Stimulated activated CD4-positive, alpha-beta T cell treated with anti-CD3 and anti-CD28 coated beads, Interleukin-4, amount 100 ng/mL, for 4 hours (primary cell): ENCODE measurements at regions not wholly inside any gene's neighbourhood (a gene's known extent, or its start where the extent isn't known, plus 50 kb on each side); places are given as distances from the start of the nearest gene placed in this dataset.

Experiments
- DNase-seq, 2 experiments: peaks; one replicate each; pipeline ENCODE4 v3.0.0-alpha.2; 2020

DNA sequence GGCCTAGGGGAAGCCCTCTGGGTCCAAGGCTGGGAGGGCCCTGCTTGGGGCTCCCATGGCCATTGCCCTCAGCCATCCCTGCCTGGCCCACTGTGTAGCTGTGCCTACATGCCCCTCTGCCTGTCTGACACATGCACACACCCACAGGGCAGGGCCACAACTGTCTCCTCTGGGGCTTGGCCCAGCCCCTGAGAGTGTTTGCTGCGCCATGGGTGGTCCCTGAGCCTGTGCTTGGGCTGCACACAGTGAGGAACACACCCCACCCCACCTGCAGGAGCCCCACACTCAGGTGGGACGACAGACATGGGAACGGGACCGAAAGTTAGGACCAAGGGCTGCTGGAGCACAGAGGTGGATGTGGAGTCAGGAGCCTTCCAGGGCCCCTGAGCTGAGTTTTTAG is 489.5 kb downstream of the TBC1D22A start:
- DNase-seq: no peak

DNA sequence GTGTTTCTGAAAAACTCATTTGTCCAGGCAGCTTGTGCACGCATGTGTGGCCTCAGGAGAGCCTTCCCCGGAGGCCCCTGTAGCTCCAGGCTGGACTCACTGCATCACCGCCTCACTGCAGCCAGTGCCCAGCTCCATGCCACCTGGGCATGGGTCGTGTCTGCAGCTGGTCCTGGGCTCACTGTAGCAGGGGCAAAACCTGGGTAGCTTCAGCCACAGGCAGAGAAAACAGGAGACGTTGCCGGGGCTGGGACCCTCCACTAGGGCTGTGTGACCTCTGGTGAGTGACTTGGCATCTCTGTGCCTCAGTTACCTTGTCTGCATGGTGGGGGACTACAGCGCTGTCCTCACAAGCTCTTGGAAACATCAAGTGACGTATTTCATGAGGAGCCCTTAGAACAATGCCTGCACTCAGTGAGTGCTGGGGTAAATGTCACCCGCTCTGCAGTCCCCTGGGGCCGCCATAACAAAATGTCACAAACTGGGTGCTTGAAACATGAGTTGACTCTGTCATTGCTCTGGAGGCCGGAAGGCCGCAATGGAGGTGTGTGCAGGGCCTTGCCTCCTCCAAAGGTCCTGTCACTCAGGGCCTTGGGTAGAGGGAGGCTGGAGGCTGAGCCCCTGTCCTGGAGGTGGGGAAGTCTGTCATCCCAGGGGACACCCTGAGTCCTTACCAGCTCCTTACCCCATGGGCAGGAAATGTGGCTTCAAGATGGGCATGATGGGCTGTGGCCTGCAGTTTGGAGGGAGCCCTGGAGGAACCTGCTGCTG is 488.7 kb downstream of the TBC1D22A start:
- DNase-seq: no peak

DNA sequence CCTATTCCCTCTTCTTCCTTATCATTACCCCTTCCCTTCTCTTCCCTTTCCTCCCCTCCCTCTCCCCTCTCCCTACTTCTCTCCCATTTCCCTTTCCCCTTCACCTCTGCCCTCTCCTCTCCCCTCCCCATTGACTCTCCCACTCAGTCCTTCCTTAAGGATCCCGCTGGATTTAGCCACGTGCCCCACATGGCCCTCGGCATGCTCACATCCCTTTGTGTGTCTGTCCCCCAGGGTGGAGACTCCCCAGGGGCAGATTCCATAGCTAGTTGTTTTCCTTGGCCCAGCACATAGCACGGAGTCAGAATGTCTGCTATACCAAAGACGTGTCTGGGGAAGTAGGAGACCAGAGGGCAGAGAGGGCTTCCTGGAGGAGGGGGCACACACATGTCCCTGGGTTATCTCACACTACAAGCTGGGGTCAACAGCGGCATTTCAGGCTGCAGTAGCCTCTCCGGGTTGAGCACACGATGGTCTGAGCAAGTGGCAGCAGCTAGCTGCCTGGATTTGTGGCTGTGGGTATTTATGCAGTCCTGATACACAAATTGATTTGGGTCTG is 487.0 kb downstream of the TBC1D22A start:
- no peak for DNase-seq

DNA sequence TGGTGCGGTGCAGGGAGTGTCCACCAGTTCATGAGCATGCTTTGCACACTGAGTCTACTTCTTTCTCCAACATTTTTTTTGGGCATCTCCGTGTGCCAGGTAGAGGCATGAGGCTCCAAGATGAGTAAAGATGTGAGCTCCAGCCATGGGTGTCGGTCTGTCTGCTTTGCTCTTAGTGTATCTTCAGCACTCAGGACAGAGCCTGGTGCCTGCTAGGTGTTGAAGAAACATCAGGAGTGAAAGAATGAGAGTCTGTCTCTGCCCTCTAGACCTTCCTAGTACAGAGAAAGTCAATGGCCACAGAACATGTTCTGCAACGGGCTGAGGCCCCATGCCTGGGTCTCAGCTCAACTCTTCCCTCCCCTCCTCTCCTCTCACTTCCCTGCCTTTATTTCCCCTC is 486.5 kb downstream of the TBC1D22A start:
- no peak for DNase-seq

DNA sequence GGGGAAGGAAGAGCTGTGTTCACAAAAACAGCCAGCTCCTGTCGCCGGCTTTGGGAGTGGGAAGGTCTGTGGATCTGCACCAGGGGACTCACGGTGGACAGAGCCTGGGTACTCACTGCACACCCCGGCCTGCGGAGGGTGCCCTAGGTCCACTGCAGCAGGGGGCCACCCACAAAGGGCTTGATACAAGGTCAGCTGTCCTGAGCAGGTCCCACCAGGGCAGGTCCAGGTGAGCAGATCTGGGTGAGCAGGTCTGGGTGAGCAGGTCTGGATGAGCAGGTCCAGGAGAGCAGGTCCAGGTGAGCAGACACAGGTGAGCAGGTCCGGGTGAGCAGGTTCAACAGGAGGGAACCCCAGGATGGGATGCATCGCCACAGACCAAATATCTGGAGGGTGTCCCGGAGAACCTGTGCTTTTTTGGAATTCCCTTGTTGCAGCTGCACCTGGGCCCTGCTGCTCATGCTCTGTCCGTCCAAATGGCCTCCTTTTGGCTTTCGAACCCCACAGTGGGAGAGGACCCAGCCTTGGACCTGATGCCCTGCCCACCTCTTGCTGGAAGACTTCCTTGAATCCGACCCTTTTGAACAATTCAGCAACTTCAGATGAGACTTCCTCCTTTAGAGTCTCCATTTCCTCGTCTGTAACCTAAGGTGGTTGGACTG is 485.3 kb downstream of the TBC1D22A start:
- DNase-seq: no peak

DNA sequence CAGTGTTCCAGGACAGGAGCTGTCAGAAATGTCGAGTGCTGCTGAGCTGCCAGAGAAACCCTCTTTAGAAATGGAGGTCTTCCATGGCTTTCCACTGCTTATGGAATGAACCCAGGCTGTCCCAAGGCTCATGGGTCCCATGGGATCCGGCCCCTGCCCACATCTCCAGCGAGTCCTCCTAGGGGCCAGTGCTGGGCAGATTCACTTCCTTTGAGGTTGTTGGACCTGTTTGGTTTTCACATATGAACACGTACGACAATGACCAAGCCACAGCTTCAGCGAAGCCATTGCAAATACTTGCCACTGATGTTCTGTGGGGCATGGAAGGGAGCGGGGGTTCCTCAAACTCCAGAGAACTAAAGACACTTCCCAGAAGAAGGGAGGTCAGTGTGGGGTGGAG is 483.3 kb downstream of the TBC1D22A start:
- DNase-seq: no peak

DNA sequence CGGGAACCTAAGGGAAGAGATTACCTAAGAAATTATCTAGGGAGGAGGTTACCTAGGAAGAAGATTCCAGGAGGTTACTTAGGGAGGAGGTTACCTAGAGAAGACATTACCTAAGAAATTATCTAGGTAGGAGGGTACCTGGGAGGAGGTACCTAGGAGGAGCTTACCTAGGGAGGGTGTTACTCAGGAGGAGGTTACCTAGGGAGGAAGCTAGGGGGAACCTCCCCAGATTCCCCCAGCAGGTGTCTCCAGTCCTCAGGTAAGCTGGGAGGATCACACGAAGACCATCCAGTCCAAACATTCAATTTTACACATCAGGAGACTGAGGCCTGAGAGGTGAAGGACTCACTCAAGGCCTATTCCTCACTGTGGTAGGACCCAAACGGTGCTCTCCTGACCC is 482.8 kb downstream of the TBC1D22A start:
- no peak for DNase-seq

DNA sequence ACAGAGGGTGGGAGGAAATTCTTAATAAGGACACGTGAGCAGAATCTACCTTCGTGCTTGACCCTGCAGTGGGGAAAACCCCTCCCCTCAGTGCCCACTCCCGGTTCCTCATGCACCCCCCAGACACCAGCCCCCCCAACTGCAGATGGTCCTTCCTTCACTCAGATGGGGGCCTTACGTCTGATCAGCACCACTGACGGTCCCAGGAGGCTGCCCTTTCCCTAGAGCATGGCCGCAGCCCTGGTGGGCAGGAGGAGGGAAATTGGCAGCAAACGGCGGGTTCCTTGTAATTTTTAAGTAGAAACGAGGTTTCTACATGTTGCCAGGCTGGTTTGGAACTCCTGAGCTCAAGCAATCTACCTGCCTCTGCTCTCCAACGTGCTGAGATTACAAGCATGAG is 477.7 kb downstream of the TBC1D22A start:
- no peak for DNase-seq

DNA sequence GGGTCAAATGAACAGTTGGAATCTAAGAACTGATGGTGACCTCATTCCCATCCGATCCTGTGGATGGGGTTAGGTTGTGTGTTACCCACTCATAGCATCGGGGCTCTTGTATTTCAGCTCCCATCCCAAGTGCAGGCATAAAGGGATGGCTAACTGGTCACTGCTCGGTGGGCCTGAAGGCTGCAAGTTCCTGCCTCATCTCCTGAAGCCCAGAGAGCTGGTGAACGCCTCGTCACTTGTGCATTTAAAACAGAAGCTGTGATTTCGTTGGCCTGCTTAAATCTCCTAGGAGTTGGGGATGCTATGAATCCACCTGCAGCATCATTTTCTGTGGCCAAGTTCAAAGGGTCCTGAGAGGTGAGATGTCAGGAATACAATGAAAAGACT is 477.0 kb downstream of the TBC1D22A start:
- DNase-seq: no peak

DNA sequence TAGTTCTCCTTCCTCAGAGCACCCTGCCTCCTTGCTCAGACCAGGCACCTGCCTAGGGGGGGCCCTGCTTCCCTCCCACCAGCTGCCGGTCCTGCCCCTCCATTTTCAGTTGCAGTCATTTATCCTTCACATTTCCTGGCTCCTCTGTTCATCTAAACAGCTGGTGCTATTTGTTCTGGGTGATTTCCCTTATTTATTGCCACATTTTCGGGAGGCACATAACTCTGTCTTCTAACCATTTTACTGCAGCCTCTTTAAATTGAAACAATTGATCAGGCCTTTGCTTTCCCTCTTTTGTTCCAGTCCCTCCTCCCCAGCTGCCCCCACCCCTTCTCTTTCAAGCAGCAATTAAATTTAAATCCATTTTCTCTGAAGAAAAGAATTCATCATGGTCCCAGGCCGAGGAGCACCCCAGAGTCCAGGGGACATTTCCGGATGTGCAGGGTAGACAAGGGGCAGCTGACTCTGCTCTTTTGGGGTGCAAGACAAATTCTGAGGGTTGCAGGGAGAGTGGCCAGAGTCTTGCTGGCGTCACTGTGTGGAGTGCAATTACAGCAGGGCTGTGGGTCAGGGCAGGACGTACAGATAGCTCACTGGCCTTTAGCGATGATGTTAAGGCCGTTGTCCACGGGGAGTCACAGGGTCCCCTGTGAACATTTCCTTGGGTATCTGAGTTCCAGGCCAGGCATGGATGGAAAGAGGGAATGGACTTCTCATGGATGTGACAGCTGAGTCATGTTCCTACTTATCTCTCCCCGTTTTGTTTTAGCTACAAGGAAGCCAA is 476.4 kb downstream of the TBC1D22A start:
- no peak for DNase-seq

DNA sequence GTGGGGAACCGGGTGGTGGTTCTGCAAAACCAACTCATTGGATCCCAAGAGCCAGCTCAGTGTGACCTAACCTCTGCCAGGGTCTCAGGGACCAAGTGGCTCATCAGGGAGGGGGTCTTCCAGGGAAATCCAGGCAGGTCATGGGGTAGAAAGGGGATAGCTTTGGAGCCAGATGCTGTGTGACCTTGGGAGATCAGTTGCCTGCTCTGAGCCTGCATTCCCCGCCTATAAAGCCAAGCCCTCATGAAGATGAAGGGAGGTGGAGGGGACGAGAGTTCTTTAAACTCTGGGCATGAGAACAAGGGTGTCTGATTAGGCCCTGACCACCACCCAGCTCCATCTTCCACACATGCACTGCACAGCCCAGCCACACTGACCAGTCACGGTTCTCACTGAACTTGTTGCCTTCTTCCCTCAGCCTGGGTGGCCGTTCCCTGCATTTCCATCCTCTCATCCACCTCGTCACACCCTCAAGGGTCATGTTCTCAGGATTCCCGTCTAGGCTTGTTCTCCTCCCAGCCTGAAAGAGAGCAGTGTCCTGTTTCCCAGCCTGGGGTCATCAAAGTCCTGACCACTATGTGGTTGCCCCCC is 475.5 kb downstream of the TBC1D22A start:
- no peak for DNase-seq

DNA sequence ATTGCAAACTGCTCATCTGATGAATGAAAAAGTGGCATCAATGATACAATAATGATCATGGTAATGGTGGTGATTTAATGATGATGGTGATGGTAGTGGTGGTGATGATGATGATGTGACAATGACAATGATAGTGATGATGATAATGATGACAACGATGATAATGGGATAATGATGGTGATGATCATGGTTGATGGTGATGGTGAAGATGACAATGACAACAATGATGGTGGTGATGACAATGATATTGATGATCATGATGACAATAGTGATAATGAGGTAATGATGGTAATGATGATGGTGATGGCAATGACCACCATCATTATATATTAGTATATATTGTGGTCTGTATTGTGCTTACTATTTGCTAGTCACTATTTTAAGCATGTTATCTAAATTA is 474.3 kb downstream of the TBC1D22A start:
- DNase-seq: no peak

DNA sequence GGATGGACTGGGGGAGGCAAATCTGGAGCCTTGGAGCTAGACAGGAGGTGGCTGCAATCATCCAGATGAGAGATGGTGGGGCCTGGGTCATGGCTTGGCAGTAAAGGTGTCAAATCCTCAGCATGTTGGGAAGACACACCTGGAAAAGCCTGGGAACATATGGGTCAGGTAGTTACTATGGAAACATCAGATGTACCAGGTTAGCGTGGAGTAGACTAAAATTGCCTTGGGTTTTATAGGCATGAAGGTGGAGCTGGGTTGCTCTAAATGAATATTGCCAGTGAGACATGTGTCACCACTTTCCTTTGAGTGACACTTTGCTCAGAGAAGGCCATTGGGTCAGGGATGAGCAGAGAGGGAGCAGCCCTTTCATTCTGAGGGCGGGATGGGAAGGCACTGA is 473.7 kb downstream of the TBC1D22A start:
- DNase-seq: no peak

DNA sequence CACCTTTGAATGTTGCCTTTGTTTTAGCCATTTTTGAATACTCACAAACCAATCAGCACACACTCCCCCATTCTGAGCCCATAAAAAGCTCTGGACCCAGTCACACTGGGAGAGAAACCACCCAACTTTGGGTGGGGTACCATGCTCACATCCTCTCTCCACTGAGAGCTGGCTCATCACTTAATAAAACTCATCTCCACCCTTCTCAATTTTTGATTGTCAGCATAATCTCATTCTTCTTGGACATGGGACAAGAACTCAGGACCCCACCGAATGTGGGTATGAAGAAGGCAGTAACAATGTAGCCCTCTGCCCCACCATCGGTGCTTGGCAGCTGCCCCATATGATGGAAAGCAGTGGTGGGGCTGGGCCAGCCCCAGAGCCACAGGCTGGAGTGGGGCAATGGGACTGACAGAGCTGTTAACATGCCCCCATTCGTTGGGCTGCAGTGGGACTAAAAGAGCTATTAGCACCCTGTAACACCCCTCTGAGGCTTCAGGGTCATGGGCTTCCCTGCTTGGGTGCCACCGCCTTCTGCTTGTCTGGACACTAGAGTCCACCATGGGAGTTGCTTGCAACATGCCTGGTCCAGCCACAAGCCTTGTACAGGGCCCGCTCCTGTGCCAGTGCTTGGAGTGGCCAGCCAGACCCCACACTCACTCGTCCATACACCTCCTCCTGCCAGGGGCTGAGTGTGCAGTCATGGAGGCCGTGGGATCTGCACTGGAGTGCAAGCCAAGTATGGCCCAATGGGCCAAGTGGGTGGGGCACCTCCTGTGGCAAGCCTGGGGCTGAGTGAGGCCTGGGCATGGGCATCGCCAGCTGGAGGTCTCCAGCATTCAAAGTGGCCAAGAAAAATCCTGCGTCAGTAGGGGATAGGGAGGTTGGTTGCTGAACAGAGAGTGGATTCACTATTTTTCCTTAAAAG is 471.1 kb downstream of the TBC1D22A start:
- DNase-seq: no peak

DNA sequence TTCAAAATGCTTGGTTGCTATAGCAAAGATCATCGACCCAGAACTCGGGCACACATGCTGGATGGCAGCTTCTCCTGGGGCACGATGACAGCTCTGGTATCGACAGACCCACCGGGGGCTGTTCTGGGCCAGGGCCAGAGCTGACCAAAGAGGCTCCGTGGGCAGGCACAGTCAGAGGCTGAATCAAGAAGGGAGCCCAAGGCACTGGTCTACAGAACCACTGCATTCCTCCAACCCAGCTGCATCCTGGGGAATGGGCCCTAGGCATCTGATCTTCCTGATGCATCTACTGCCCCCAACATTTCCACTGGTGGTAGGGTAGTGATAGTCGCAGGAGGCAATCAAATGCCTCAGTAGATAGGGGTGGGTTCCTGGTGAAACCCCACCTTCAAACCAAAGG is 470.3 kb downstream of the TBC1D22A start:
- no peak for DNase-seq

DNA sequence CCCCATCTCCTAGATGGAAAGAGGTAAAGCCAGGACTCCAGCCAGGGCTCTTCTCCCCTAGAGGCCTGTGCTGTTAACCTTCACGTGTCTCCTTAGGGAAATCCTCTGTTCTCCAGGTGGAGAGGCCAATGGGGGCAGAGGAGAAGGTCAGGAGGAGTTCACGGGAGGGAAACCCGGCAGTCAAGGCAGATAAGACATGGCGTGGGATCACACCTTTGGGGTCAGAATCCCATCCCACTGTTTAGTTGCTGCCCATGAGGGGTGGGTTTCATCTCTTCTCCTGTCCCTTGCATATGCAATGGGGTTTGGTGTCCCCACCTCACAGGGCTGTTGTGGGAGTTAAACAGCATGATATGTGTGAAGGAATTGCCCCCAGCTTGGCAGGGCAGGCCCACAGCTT is 469.7 kb downstream of the TBC1D22A start:
- DNase-seq: no peak

DNA sequence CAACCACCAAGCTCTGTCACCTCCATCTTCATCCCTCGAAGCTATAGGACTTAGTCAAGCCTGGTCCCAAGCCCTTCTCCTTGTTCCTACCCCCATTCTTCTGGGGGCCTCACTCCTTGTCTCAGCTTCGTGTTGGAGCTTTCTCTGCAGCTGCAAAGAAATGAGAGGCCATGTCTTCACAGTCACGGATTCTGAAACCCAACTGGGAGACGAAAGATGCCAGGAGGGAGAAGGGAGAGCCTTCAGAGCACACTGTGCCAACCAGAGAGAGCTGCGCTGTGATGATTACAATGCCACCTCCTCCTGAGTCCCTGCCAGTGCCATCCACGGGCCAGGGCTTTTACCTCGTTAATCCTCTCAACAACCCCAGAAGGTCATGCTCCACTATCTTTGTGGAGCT is 469.3 kb downstream of the TBC1D22A start:
- DNase-seq: no peak

DNA sequence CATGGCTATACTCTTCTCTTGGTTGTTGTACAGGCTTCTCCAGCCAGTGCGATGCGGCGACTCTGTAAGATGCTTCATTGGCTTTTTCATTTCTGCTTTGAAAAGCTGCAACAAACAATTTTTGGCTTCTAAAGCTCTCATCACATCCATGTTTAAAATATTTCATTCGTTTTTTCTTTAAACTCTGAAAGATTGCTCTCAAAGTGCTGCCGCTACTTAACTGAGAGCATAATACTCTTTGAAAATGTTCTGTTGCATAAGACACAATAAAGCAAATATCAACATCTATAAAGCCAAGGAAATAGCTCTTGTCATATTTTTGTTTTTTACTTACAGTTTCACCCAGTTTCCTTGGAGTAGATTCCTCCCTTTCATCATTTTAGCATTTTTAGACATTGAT is 468.3 kb downstream of the TBC1D22A start:
- no peak for DNase-seq

DNA sequence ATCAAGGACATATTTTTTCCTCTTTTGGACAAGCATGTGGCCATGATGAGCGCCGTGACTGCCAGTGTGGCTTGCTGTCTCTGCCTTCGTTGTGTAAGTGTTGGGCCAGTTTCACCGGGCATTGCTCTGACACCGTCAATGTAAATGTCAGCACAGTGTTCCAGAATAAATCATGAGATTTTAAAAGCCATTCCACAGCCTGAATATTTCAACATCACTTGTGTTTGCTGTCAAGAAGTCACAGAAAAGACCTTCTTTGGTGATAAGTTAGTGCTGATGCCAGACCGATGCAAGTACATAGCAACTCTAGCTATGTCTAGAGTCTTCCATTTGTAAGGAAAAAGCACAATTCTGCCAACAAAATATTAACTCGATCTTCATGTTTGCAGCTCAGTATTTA is 467.8 kb downstream of the TBC1D22A start:
- no peak for DNase-seq

DNA sequence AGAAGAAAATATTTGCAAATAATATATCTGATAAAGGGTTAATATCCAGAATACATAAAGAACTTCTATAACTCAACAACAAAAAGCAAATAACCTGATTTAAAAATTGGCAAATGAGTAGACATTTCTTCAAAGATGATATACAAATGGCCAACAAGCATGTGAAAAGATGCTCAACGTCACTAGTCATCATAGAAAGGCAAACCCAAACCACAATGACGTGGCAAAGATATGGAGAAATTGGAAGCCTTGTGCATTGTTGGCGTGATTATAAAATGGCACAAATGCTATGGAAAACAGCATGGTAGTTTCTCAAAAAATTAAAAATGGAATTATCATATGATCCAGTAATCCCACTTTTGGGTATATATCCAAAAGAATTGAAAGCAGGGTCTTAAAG is 466.3 kb downstream of the TBC1D22A start:
- DNase-seq: no peak

DNA sequence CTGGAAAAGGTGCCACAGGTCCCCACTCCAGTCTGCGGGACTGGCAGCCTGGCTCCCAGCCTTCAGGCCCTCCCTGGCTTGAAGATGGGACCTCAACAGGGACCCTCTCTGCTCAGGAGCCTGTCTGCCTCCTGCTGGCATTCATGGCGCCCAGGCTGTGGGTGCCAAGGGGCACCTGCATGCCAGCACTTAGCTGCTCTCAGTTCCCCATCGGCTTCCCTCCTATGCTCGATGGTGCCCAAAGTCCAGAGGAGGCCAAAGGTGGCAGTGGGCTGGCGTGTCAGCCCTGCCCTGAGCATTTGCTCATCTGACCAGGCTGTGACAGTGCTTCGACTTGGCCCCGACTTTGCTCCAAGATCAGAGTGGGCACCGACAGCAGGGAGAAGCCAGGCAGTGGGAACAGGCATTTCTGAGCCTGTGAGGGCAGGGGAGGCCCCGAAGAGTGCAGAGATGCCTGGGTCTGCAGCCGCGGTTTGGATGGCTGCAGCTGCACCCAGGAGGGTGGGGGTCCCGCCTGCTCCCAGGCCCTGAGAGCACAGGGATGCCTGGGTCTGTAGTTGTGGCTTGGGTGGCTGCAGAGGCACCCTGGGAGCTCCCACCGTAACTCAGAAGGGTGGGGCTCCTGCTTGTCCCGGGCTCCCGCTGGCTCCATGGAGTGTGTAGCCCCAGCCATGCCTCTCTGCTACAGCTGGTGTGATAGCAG is 463.6 kb downstream of the TBC1D22A start:
- no peak for DNase-seq
